HEK293 (cell line): ENCODE measurements at regions not wholly inside any gene's neighbourhood (a gene's known extent, or its start where the extent isn't known, plus 50 kb on each side); places are given as distances from the start of the nearest gene placed in this dataset.

Experiments used
- CTCF ChIA-PET: fragments of 350-600 bp; formaldehyde crosslinking; extraction: SDS; loops from one replicate; lab custom pipeline; 2021; ENCODE audit warnings: antibody characterized with exemption; lab: Yijun Ruan, JAX
- POLR2A ChIA-PET: fragments of 300-600 bp; formaldehyde crosslinking; extraction: SDS; loops from one replicate; lab custom pipeline; 2020; ENCODE audit warnings: antibody characterized with exemption, inconsistent platforms; lab: Yijun Ruan, JAX
- H3K27ac ChIP-seq: fragments of 200-500 bp; sonication (Bioruptor generic); 2 replicates; pipeline ENCODE4 v1.5.1; 2014; ENCODE audit warnings: low read depth, low read length, control low read depth, inconsistent platforms; ENCODE audit errors: extremely low read depth
- H3K36me3 ChIP-seq, 2 experiments: fragments of 200-500 bp in 1 of 2; sonication (Bioruptor generic) in 1 of 2; 1 replicate in 1 of 2; 2 replicates in 1 of 2; pipeline ENCODE4 v1.5.1; 2014 to 2017; ENCODE audit warnings: inconsistent platforms in 2 of 2, low read length in 2 of 2; ENCODE audit not compliant: control insufficient read depth in 2 of 2, insufficient read depth in 1 of 2
- H3K4me1 ChIP-seq: fragments of 200-500 bp; sonication (Bioruptor generic); 2 replicates; pipeline ENCODE4 v1.5.1; 2014; ENCODE audit warnings: mild to moderate bottlenecking, low read length, inconsistent platforms; ENCODE audit not compliant: control insufficient read depth, insufficient read depth
- H3K4me3 ChIP-seq: 2 replicates; pipeline ENCODE4 v1.5.1; 2011; ENCODE audit warnings: low read depth, mild to moderate bottlenecking, control low read depth, low read length, moderate library complexity
- H3K9me3 ChIP-seq: fragments of 200-500 bp; sonication (Bioruptor generic); 2 replicates; pipeline ENCODE4 v1.5.1; 2014; ENCODE audit warnings: low read depth, low read length, inconsistent platforms; ENCODE audit not compliant: control insufficient read depth, insufficient read depth
- KLF16 ChIP-seq: fragments of 450-650 bp; formaldehyde crosslinking; IDR thresholded peaks from 2 replicates; pipeline ENCODE4 v1.5.1; 2017; ENCODE audit warnings: missing biosample characterization, missing genetic modification characterization
- MEIS1 ChIP-seq: sonication (generic); formaldehyde crosslinking; IDR thresholded peaks from 2 replicates; pipeline ENCODE4 v1.8.1; 2022; ENCODE audit warnings: missing genetic modification reagents, mild to moderate bottlenecking, borderline replicate concordance
- SCRT1 ChIP-seq: fragments of 450-650 bp; formaldehyde crosslinking; IDR thresholded peaks from 2 replicates; pipeline ENCODE4 v1.5.1; 2016; ENCODE audit warnings: missing biosample characterization, missing genetic modification characterization, borderline replicate concordance
- SP2 ChIP-seq: fragments of 450-650 bp; formaldehyde crosslinking; IDR thresholded peaks from 2 replicates; pipeline ENCODE4 v1.5.1; 2016; ENCODE audit warnings: missing biosample characterization, missing genetic modification characterization
- ZFP41 ChIP-seq: fragments of 450-650 bp; formaldehyde crosslinking; IDR thresholded peaks from 2 replicates; pipeline ENCODE4 v1.5.1; 2016; ENCODE audit warnings: missing biosample characterization, missing genetic modification characterization, borderline replicate concordance
- ZNF19 ChIP-seq: fragments of 450-650 bp; formaldehyde crosslinking; IDR thresholded peaks from 2 replicates; pipeline ENCODE4; 2016; ENCODE audit warnings: missing biosample characterization, missing genetic modification characterization, low read depth
- ZNF248 ChIP-seq: fragments of 450-650 bp; formaldehyde crosslinking; IDR thresholded peaks from 2 replicates; pipeline ENCODE4 v1.5.1; 2017; ENCODE audit warnings: missing biosample characterization, missing genetic modification characterization
- ZNF266 ChIP-seq: fragments of 450-650 bp; formaldehyde crosslinking; IDR thresholded peaks from 2 replicates; pipeline ENCODE4 v1.5.1; 2016; ENCODE audit warnings: missing biosample characterization, missing genetic modification characterization, low read depth
- ZNF280D ChIP-seq: fragments of 450-650 bp; formaldehyde crosslinking; IDR thresholded peaks from 2 replicates; pipeline ENCODE4 v1.5.1; 2016; ENCODE audit warnings: missing biosample characterization, missing genetic modification characterization
- ZNF416 ChIP-seq: fragments of 450-650 bp; formaldehyde crosslinking; IDR thresholded peaks from 2 replicates; pipeline ENCODE4 v1.5.1; 2016; ENCODE audit warnings: missing biosample characterization, missing genetic modification characterization
- ZNF670 ChIP-seq: fragments of 450-650 bp; formaldehyde crosslinking; IDR thresholded peaks from 2 replicates; pipeline ENCODE4 v1.5.1; 2016; ENCODE audit warnings: missing biosample characterization, missing genetic modification characterization, low read depth
- TF ChIP-seq, protein P1 (sequence below): fragments of 450-650 bp; IDR thresholded peaks from 2 replicates; pipeline ENCODE4 v1.5.1; 2018; ENCODE audit warnings: missing biosample characterization, mild to moderate bottlenecking, missing genetic modification characterization
- TF ChIP-seq, protein P2 (sequence below): fragments of 450-650 bp; formaldehyde crosslinking; IDR thresholded peaks from 2 replicates; pipeline ENCODE4 v1.5.1; 2016; ENCODE audit warnings: missing biosample characterization, missing genetic modification characterization
- TF ChIP-seq, protein P3 (sequence below): fragments of 450-650 bp; formaldehyde crosslinking; IDR thresholded peaks from 2 replicates; pipeline ENCODE4 v1.5.1; 2016; ENCODE audit warnings: missing biosample characterization, missing genetic modification characterization, low read depth

GRCh38 chr6:43896329-43897255 lies 126.6 kb downstream of the VEGFA start:
- CTCF ChIA-PET: interaction anchor here (0.6 to 0.8 kb wide), 3 partner anchors 20 to 526 kb away, joined by 3 to 4 read pairs (median 3); no protein-coding TSS in a partner anchor

More at GRCh38 chr6:43896329-43897255, 126.6 kb downstream of the VEGFA start:
- no peaks in the 10 kb centered on the region; the same call in 1 of the 2 replicates for H3K4me1 ChIP-seq
- TF ChIP-seq ZNF416 (tag by site-specific recombination): no peak
- TF ChIP-seq ZNF280D: no peak
- TF ChIP-seq MEIS1 (CRISPR knock-in tag): no peak
- TF ChIP-seq, protein P1, sequence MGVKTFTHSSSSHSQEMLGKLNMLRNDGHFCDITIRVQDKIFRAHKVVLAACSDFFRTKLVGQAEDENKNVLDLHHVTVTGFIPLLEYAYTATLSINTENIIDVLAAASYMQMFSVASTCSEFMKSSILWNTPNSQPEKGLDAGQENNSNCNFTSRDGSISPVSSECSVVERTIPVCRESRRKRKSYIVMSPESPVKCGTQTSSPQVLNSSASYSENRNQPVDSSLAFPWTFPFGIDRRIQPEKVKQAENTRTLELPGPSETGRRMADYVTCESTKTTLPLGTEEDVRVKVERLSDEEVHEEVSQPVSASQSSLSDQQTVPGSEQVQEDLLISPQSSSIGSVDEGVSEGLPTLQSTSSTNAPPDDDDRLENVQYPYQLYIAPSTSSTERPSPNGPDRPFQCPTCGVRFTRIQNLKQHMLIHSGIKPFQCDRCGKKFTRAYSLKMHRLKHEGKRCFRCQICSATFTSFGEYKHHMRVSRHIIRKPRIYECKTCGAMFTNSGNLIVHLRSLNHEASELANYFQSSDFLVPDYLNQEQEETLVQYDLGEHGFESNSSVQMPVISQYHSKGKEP: no peak
- TF ChIP-seq SP2: no peak
- no peak for TF ChIP-seq ZNF248 (tag by site-specific recombination)
- TF ChIP-seq KLF16: no peak
- TF ChIP-seq, protein P2, sequence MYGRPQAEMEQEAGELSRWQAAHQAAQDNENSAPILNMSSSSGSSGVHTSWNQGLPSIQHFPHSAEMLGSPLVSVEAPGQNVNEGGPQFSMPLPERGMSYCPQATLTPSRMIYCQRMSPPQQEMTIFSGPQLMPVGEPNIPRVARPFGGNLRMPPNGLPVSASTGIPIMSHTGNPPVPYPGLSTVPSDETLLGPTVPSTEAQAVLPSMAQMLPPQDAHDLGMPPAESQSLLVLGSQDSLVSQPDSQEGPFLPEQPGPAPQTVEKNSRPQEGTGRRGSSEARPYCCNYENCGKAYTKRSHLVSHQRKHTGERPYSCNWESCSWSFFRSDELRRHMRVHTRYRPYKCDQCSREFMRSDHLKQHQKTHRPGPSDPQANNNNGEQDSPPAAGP (tag by site-specific recombination): no peak
- TF ChIP-seq ZNF670 (tag by site-specific recombination): no peak
- no peak for TF ChIP-seq ZNF19 (tag by site-specific recombination)
- no peak for TF ChIP-seq SCRT1 (tag by site-specific recombination)
- TF ChIP-seq ZFP41 (tag by site-specific recombination): no peak
- TF ChIP-seq, protein P3, sequence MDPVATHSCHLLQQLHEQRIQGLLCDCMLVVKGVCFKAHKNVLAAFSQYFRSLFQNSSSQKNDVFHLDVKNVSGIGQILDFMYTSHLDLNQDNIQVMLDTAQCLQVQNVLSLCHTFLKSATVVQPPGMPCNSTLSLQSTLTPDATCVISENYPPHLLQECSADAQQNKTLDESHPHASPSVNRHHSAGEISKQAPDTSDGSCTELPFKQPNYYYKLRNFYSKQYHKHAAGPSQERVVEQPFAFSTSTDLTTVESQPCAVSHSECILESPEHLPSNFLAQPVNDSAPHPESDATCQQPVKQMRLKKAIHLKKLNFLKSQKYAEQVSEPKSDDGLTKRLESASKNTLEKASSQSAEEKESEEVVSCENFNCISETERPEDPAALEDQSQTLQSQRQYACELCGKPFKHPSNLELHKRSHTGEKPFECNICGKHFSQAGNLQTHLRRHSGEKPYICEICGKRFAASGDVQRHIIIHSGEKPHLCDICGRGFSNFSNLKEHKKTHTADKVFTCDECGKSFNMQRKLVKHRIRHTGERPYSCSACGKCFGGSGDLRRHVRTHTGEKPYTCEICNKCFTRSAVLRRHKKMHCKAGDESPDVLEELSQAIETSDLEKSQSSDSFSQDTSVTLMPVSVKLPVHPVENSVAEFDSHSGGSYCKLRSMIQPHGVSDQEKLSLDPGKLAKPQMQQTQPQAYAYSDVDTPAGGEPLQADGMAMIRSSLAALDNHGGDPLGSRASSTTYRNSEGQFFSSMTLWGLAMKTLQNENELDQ (tag by site-specific recombination): no peak
- TF ChIP-seq ZNF266 (tag by site-specific recombination): no peak
- TF ChIP-seq, all 188 proteins: peak for 0
- no peak overlapping the region for H3K27ac ChIP-seq
- H3K36me3 ChIP-seq: no peaks in the 10 kb centered on the region
- POLR2A ChIA-PET: no interaction called here
- H3K4me3 ChIP-seq: no peak overlapping the region
- no peaks in the 10 kb centered on the region for H3K9me3 ChIP-seq
